Natural killer cell (primary cell): ENCODE measurements at regions not wholly inside any gene's neighbourhood (a gene's known extent, or its start where the extent isn't known, plus 50 kb on each side); places are given as distances from the start of the nearest gene placed in this dataset.

Source experiments
- ATAC-seq, 3 donors: fragments of 150-1000 bp in 2 of 3; fragments of 200-7000 bp in 1 of 3; cut with Tn5 transposase; 1 replicate in 1 of 3; 2 replicates in 2 of 3; pipeline ENCODE4 v1.10.0; 2021; ENCODE audit warnings: mild to moderate bottlenecking in 2 of 3, moderate library complexity in 2 of 3
- DNase-seq, 2 donors: peaks; one replicate each; pipeline versions ENCODE4 v3.0.0 to v3.0.0-alpha.2; 2013 to 2021; ENCODE audit warnings: mixed read lengths in 1 of 2
- H3K27ac ChIP-seq: one replicate; pipeline ENCODE4 v1.5.1; 2013; ENCODE audit warnings: mild to moderate bottlenecking, low read length
- H3K27me3 ChIP-seq: one replicate; pipeline ENCODE4 v1.6.1; 2013; ENCODE audit warnings: low read length; ENCODE audit not compliant: control insufficient read depth, insufficient read depth
- H3K36me3 ChIP-seq: one replicate; pipeline ENCODE4 v1.6.1; 2013; ENCODE audit warnings: low read length; ENCODE audit not compliant: control insufficient read depth, insufficient read depth
- H3K4me1 ChIP-seq: one replicate; pipeline ENCODE4 v1.6.1; 2013; ENCODE audit warnings: low read length; ENCODE audit not compliant: control insufficient read depth, insufficient read depth
- H3K4me3 ChIP-seq: one replicate; pipeline ENCODE4 v1.5.1; 2013; ENCODE audit warnings: low read length
- H3K9me3 ChIP-seq: one replicate; pipeline ENCODE4 v1.6.1; 2013; ENCODE audit warnings: low read length; ENCODE audit not compliant: control insufficient read depth, insufficient read depth
- H3K27ac Mint-ChIP-seq, 2 donors: one replicate each; pipeline ENCODE4 v1.8.0; 2022; ENCODE audit warnings: mild to moderate bottlenecking in 2 of 2, mixed read lengths in 2 of 2, moderate library complexity in 1 of 2
- H3K27me3 Mint-ChIP-seq, 2 donors: one replicate each; pipeline ENCODE4 v1.8.0; 2022; ENCODE audit warnings: low read depth in 2 of 2, mixed read lengths in 2 of 2
- H3K36me3 Mint-ChIP-seq: one replicate; pipeline ENCODE4 v1.8.0; 2022; ENCODE audit warnings: mixed read lengths
- H3K4me1 Mint-ChIP-seq, 2 donors: one replicate each; pipeline ENCODE4 v1.8.0; 2022; ENCODE audit warnings: mixed read lengths in 2 of 2
- H3K4me3 Mint-ChIP-seq: one replicate; pipeline ENCODE4 v1.8.0; 2022; ENCODE audit warnings: mild to moderate bottlenecking, moderate library complexity, mixed read lengths
- H3K9me3 Mint-ChIP-seq, 2 donors: one replicate each; pipeline ENCODE4 v1.8.0; 2022; ENCODE audit warnings: mixed read lengths in 2 of 2
- WGBS: methylation state at CpG from one replicate; pipeline ENCODE4 v1.1.7; 2013; ENCODE audit warnings: missing lambda C conversion rate; ENCODE audit not compliant: insufficient coverage; 5-methylcytosine and 5-hydroxymethylcytosine counted together
- intact Hi-C: fragments of 100-400 bp; cut with micrococcal nuclease; formaldehyde crosslinking; loops from one replicate; pipeline ENCODE4 v1.14.2; 2022
- TF ChIP-seq, protein P1 (sequence below): fragments of 200-600 bp; IDR thresholded peaks from one replicate; pipeline ENCODE4 v1.8.0; 2022; ENCODE audit warnings: antibody characterized with exemption

GRCh38 chr11:128246810-128247594, 340.4 kb downstream of the ETS1 start:
- H3K9me3 ChIP-seq, result no peaks in the 10 kb centered on the region
- no peaks in the 10 kb centered on the region for H3K4me1 Mint-ChIP-seq

DNA sequence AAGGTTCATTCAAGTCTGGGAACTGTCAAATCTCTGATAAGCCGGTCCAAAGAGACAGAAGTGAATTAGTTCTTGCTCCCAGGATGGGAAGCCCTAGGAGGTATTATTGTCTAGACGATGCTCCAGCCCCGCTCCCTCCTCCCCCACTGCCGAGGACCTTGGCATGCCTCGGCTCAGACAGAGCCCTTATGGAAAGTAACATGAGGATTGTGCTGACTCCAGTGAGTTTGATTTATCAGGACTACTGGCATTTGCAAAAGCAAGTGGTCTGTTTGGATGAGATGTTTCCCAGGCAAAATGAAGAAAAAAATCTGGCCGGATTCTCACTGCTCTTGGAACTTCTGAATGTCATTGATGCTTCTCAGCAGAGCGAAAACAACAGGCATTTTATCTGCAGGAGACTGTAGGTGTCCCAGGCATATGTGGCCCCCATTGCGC, 341.0 kb downstream of the ETS1 start:
- Mint-ChIP-seq H3K27me3 (no peaks in the 10 kb centered on the region), H3K27ac (no peak overlapping the region), H3K4me3 (no peak overlapping the region), H3K9me3 (no peaks in the 10 kb centered on the region), H3K36me3 (no peaks in the 10 kb centered on the region), H3K4me1 (no peaks in the 10 kb centered on the region)
- 95% methylated on average over 8 of the region's 8 CpGs for WGBS
- H3K4me3 ChIP-seq, result no peak overlapping the region
- intact Hi-C loops, result no loop called here
- H3K4me1 ChIP-seq, result no peaks in the 10 kb centered on the region
- H3K27me3 ChIP-seq, result no peaks in the 10 kb centered on the region
- H3K9me3 ChIP-seq, result no peaks in the 10 kb centered on the region
- TF ChIP-seq, protein P1, sequence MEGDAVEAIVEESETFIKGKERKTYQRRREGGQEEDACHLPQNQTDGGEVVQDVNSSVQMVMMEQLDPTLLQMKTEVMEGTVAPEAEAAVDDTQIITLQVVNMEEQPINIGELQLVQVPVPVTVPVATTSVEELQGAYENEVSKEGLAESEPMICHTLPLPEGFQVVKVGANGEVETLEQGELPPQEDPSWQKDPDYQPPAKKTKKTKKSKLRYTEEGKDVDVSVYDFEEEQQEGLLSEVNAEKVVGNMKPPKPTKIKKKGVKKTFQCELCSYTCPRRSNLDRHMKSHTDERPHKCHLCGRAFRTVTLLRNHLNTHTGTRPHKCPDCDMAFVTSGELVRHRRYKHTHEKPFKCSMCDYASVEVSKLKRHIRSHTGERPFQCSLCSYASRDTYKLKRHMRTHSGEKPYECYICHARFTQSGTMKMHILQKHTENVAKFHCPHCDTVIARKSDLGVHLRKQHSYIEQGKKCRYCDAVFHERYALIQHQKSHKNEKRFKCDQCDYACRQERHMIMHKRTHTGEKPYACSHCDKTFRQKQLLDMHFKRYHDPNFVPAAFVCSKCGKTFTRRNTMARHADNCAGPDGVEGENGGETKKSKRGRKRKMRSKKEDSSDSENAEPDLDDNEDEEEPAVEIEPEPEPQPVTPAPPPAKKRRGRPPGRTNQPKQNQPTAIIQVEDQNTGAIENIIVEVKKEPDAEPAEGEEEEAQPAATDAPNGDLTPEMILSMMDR, result no peak
- no peak for ATAC-seq
- DNase-seq, result no peak
- H3K27ac ChIP-seq, result no peak overlapping the region
- no peaks in the 10 kb centered on the region for H3K36me3 ChIP-seq

More at GRCh38 chr11:128246810-128247594, 340.4 kb downstream of the ETS1 start:
- Mint-ChIP-seq H3K36me3 (no peaks in the 10 kb centered on the region), H3K4me3 (no peak overlapping the region), H3K9me3 (no peaks in the 10 kb centered on the region), H3K27ac (no peak overlapping the region), H3K27me3 (no peaks in the 10 kb centered on the region)
- TF ChIP-seq, protein P1, result no peak
- H3K27ac ChIP-seq, result no peak overlapping the region
- intact Hi-C loops, result no loop called here
- WGBS, result 93% methylated on average over 6 of the region's 6 CpGs
- H3K4me3 ChIP-seq, result no peak overlapping the region
- H3K4me1 ChIP-seq, result no peaks in the 10 kb centered on the region
- H3K27me3 ChIP-seq, result no peaks in the 10 kb centered on the region
- DNase-seq (no peak), ATAC-seq (no peak)
- H3K36me3 ChIP-seq, result no peaks in the 10 kb centered on the region

DNA sequence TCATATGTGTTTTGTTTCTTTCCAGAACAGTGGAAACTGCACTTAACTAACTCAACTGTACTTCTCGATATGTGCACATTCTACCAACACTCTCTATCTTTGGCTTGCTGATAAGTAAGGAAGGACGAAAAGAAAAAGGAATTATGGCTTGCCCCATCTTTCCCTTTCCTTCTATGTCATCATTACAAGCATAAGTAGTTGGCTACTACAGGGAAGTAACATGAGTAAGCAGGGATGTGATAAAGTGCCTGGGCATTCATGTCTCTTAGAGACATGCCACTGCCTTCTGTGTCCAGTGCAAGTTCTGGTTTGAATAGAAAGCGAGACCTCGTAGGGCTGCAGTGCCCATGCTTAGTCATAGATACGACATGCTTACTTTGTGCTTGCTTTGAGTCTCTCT, 342.5 kb downstream of the ETS1 start:
- H3K9me3 Mint-ChIP-seq, result no peaks in the 10 kb centered on the region
- no peaks in the 10 kb centered on the region for H3K27me3 ChIP-seq
- TF ChIP-seq, protein P1, result no peak
- no peaks in the 10 kb centered on the region for H3K36me3 Mint-ChIP-seq
- no peak for ATAC-seq
- H3K4me3 Mint-ChIP-seq, result no peak overlapping the region
- H3K4me1 ChIP-seq, result no peaks in the 10 kb centered on the region
- H3K9me3 ChIP-seq, result no peaks in the 10 kb centered on the region
- no peak overlapping the region for H3K27ac ChIP-seq
- 95% methylated on average over 3 of the region's 5 CpGs for WGBS
- DNase-seq, result no peak
- H3K4me3 ChIP-seq, result no peak overlapping the region
- H3K36me3 ChIP-seq, result no peaks in the 10 kb centered on the region
- no peaks in the 10 kb centered on the region for H3K27me3 Mint-ChIP-seq
- no peaks in the 10 kb centered on the region for H3K4me1 Mint-ChIP-seq
- intact Hi-C loops, result no loop called here
- H3K27ac Mint-ChIP-seq, result no peak overlapping the region

- H3K36me3 Mint-ChIP-seq, result no peaks in the 10 kb centered on the region
- no peaks in the 10 kb centered on the region for H3K27me3 Mint-ChIP-seq
- H3K4me3 Mint-ChIP-seq, result no peak overlapping the region
- no peaks in the 10 kb centered on the region for H3K36me3 ChIP-seq
- no peak overlapping the region for H3K27ac Mint-ChIP-seq
- ATAC-seq (no peak), DNase-seq (no peak)
- H3K9me3 ChIP-seq, result no peaks in the 10 kb centered on the region
- no peaks in the 10 kb centered on the region for H3K4me1 ChIP-seq
- H3K4me1 Mint-ChIP-seq, result peaks cover 12 to 14% of the 10 kb centered on the region in 2 donors
- no peak overlapping the region for H3K27ac ChIP-seq
- no peak overlapping the region for H3K4me3 ChIP-seq
- WGBS, result 100% methylated on average over 1 of the region's 1 CpG
- intact Hi-C loops, result no loop called here
- H3K9me3 Mint-ChIP-seq, result no peaks in the 10 kb centered on the region
- TF ChIP-seq, protein P1, result no peak
- no peaks in the 10 kb centered on the region for H3K27me3 ChIP-seq
These were observed 344.9 kb downstream of the ETS1 start for GRCh38 chr11:128242451-128242850.
